ENCODE measurements at regions not wholly inside any gene's neighbourhood (a gene's known extent, or its start where the extent isn't known, plus 50 kb on each side); places are given as distances from the start of the nearest gene placed in this dataset.
"Not testable (repeated sequence)": the region's sequence is repeated elsewhere in the genome, so short reads cannot be mapped to it uniquely, and the experiment has no call there.

- Histone ChIP-seq H3K27me3 (ENCODE audit: control insufficient read depth, insufficient read depth, low read length) (no peaks in the 10 kb centered on the region), H3K4me1 (ENCODE audit: control insufficient read depth, insufficient read depth, low read length) (no peaks in the 10 kb centered on the region), H3K9me3 (ENCODE audit: control insufficient read depth, insufficient read depth, low read length) (no peaks in the 10 kb centered on the region), H3K36me3 (ENCODE audit: control insufficient read depth, insufficient read depth, low read length) (no peaks in the 10 kb centered on the region), H3K27ac (ENCODE audit: low read length) (no peak overlapping the region), H3K4me3 (ENCODE audit: low read length) (no peak overlapping the region)
- no peaks in the 10 kb centered on the region for H3K36me3 Mint-ChIP-seq
- no peaks in the 10 kb centered on the region for H3K9me3 Mint-ChIP-seq
- H3K4me1 Mint-ChIP-seq: no peaks in the 10 kb centered on the region
- no peak overlapping the region for H3K4me3 Mint-ChIP-seq
- H3K27me3 Mint-ChIP-seq (ENCODE audit: low read depth in 2 of 2): peaks cover 15 to 31% of the 10 kb centered on the region in 2 donors
- ATAC-seq: no peak
- no peak for TF ChIP-seq CTCF (IDR thresholded peaks at IDR 0.05)
- DNase-seq: no peak
- WGBS (ENCODE audit: insufficient coverage): 88% methylated on average over 6 of the region's 6 CpGs
- H3K27ac Mint-ChIP-seq: no peak overlapping the region
- intact Hi-C loops (cut with micrococcal nuclease): no loop called here
Measured at GRCh38 chr11:71156301-71156700, 96.1 kb downstream of the SHANK2 start.

- no peaks in the 10 kb centered on the region for H3K36me3 Mint-ChIP-seq
- ATAC-seq (no peak), DNase-seq (no peak)
- no peak overlapping the region for H3K27ac ChIP-seq (ENCODE audit: low read length)
- peaks cover 15 to 33% of the 10 kb centered on the region in 2 donors for H3K27me3 Mint-ChIP-seq (ENCODE audit: low read depth in 2 of 2)
- no peaks in the 10 kb centered on the region for H3K4me1 Mint-ChIP-seq
- no peak overlapping the region for H3K27ac Mint-ChIP-seq
- H3K4me1 ChIP-seq (ENCODE audit: control insufficient read depth, insufficient read depth, low read length): no peaks in the 10 kb centered on the region
- no peak for TF ChIP-seq CTCF (IDR thresholded peaks at IDR 0.05)
- H3K36me3 ChIP-seq (ENCODE audit: control insufficient read depth, insufficient read depth, low read length): no peaks in the 10 kb centered on the region
- H3K9me3 Mint-ChIP-seq: no peaks in the 10 kb centered on the region
- no peak overlapping the region for H3K4me3 ChIP-seq (ENCODE audit: low read length)
- WGBS (ENCODE audit: insufficient coverage): 88% methylated on average over 8 of the region's 8 CpGs
- no peaks in the 10 kb centered on the region for H3K27me3 ChIP-seq (ENCODE audit: control insufficient read depth, insufficient read depth, low read length)
- H3K9me3 ChIP-seq (ENCODE audit: control insufficient read depth, insufficient read depth, low read length): no peaks in the 10 kb centered on the region
- no peak overlapping the region for H3K4me3 Mint-ChIP-seq
- intact Hi-C loops (cut with micrococcal nuclease): no loop called here
Measured at GRCh38 chr11:71155846-71156245, 96.5 kb downstream of the SHANK2 start.

- intact Hi-C loops (cut with micrococcal nuclease): no loop called here
- H3K4me1 Mint-ChIP-seq: no peaks in the 10 kb centered on the region
- Histone ChIP-seq H3K9me3 (ENCODE audit: control insufficient read depth, insufficient read depth, low read length) (no peaks in the 10 kb centered on the region), H3K36me3 (ENCODE audit: control insufficient read depth, insufficient read depth, low read length) (no peaks in the 10 kb centered on the region), H3K4me1 (ENCODE audit: control insufficient read depth, insufficient read depth, low read length) (no peaks in the 10 kb centered on the region), H3K4me3 (ENCODE audit: low read length) (no peak overlapping the region), H3K27ac (ENCODE audit: low read length) (no peak overlapping the region), H3K27me3 (ENCODE audit: control insufficient read depth, insufficient read depth, low read length) (no peaks in the 10 kb centered on the region)
- no peak for TF ChIP-seq CTCF (IDR thresholded peaks at IDR 0.05)
- WGBS (ENCODE audit: insufficient coverage): 81% methylated on average over 7 of the region's 11 CpGs
- no peaks in the 10 kb centered on the region for H3K9me3 Mint-ChIP-seq
- no peaks in the 10 kb centered on the region for H3K36me3 Mint-ChIP-seq
- no peak for ATAC-seq
- DNase-seq: no peak
- H3K27ac Mint-ChIP-seq: no peak overlapping the region
- no peak overlapping the region for H3K4me3 Mint-ChIP-seq
- peaks cover 14 to 33% of the 10 kb centered on the region in 2 donors for H3K27me3 Mint-ChIP-seq (ENCODE audit: low read depth in 2 of 2)
Measured at GRCh38 chr11:71154261-71154805, 98.0 kb downstream of the SHANK2 start.

- Mint-ChIP-seq H3K27me3 (ENCODE audit: low read depth in 2 of 2) (peaks cover 12 to 25% of the 10 kb centered on the region in 2 donors), H3K9me3 (no peaks in the 10 kb centered on the region), H3K4me1 (no peaks in the 10 kb centered on the region), H3K36me3 (no peaks in the 10 kb centered on the region), H3K27ac (no peak overlapping the region), H3K4me3 (no peak overlapping the region)
- WGBS (ENCODE audit: insufficient coverage): 8% methylated on average over 15 of the region's 15 CpGs
- Histone ChIP-seq H3K4me1 (ENCODE audit: control insufficient read depth, insufficient read depth, low read length) (no peaks in the 10 kb centered on the region), H3K27ac (ENCODE audit: low read length) (no peak overlapping the region), H3K36me3 (ENCODE audit: control insufficient read depth, insufficient read depth, low read length) (no peaks in the 10 kb centered on the region), H3K27me3 (ENCODE audit: control insufficient read depth, insufficient read depth, low read length) (no peaks in the 10 kb centered on the region), H3K9me3 (ENCODE audit: control insufficient read depth, insufficient read depth, low read length) (no peaks in the 10 kb centered on the region), H3K4me3 (ENCODE audit: low read length) (no peak overlapping the region)
- ATAC-seq (no peak), DNase-seq (no peak)
- intact Hi-C loops (cut with micrococcal nuclease): no loop called here
- TF ChIP-seq CTCF (IDR thresholded peaks at IDR 0.05): no peak
Measured at GRCh38 chr11:71153005-71153390, 99.4 kb downstream of the SHANK2 start.

- H3K27me3 ChIP-seq (ENCODE audit: control insufficient read depth, insufficient read depth, low read length); ATAC-seq; DNase-seq; H3K27ac Mint-ChIP-seq; H3K36me3 ChIP-seq (ENCODE audit: control insufficient read depth, insufficient read depth, low read length); H3K4me3 Mint-ChIP-seq; H3K27ac ChIP-seq (ENCODE audit: low read length); H3K9me3 ChIP-seq (ENCODE audit: control insufficient read depth, insufficient read depth, low read length); H3K36me3 Mint-ChIP-seq; H3K4me1 Mint-ChIP-seq; H3K4me1 ChIP-seq (ENCODE audit: control insufficient read depth, insufficient read depth, low read length); intact Hi-C loops (cut with micrococcal nuclease); H3K9me3 Mint-ChIP-seq; H3K4me3 ChIP-seq (ENCODE audit: low read length): not testable (repeated sequence)
- WGBS (ENCODE audit: insufficient coverage): 73% methylated on average over 15 of the region's 15 CpGs
- peaks cover 12 to 21% of the 10 kb centered on the region in 2 donors for H3K27me3 Mint-ChIP-seq (ENCODE audit: low read depth in 2 of 2)
Measured at GRCh38 chr11:71152312-71153004, 99.9 kb downstream of the SHANK2 start.

Data from natural killer cell (primary cell).